ENCODE measurements at regions not wholly inside any gene's neighbourhood (a gene's known extent, or its start where the extent isn't known, plus 50 kb on each side); places are given as distances from the start of the nearest gene placed in this dataset.

- Histone ChIP-seq H3K27me3 (peaks cover 0 to 25% (median 0%) of the 10 kb centered on the region in 4 donors), H3K4me1 (peaks cover 0 to 22% (median 0%) of the 10 kb centered on the region in 3 donors), H3K9me3 (no peaks in the 10 kb centered on the region), H3K4me3 (peak overlapping the region in 3 of 4 donors; percentile 40 to 62 (median 54)), H3K27ac (peak overlapping the region in 1 of 4 donors; percentile 79), H3K36me3 (no peaks in the 10 kb centered on the region)
- TF ChIP-seq CTCF (IDR thresholded peaks at IDR 0.05) (no peak), POLR2A (IDR thresholded peaks at IDR 0.05) (no peak)
- WGBS, 2 donors: 42 to 45% methylated on average over 13 of the region's 13 CpGs
- DNase-seq: no peak
- intact Hi-C loops (cut with DNase I): no loop called here
Observed at GRCh38 chr1:217088521-217089284, 365.5 kb upstream of the ESRRG start.

GRCh38 chr1:217088011-217088410 lies 364.8 kb upstream of the ESRRG start:
- no peak for DNase-seq
- Histone ChIP-seq H3K4me1 (peaks cover 0 to 22% (median 0%) of the 10 kb centered on the region in 3 donors), H3K27ac (no peak overlapping the region), H3K9me3 (no peaks in the 10 kb centered on the region), H3K27me3 (peaks cover 0 to 25% (median 0%) of the 10 kb centered on the region in 4 donors), H3K4me3 (no peak overlapping the region), H3K36me3 (no peaks in the 10 kb centered on the region)
- WGBS, 2 donors: 67 to 75% methylated on average over 3 of the region's 3 CpGs
- TF ChIP-seq POLR2A (IDR thresholded peaks at IDR 0.05) (no peak), CTCF (IDR thresholded peaks at IDR 0.05) (no peak)
- intact Hi-C loops (cut with DNase I): no loop called here

GRCh38 chr1:217079584-217079983 lies 356.4 kb upstream of the ESRRG start:
- Histone ChIP-seq H3K27me3 (peaks cover 0 to 3% (median 0%) of the 10 kb centered on the region in 4 donors), H3K9me3 (no peaks in the 10 kb centered on the region)
- WGBS, 2 donors: 85 to 91% methylated on average over 3 of the region's 3 CpGs

GRCh38 chr1:217078959-217079358 lies 355.7 kb upstream of the ESRRG start:
- Histone ChIP-seq H3K27ac (peak overlapping the region in 1 of 4 donors; percentile 32), H3K9me3 (no peaks in the 10 kb centered on the region), H3K36me3 (no peaks in the 10 kb centered on the region), H3K4me3 (no peak overlapping the region), H3K27me3 (peaks cover 0 to 3% (median 0%) of the 10 kb centered on the region in 4 donors), H3K4me1 (peaks cover 0 to 8% (median 0%) of the 10 kb centered on the region in 3 donors)
- no peak for DNase-seq
- WGBS, 2 donors: 68 to 69% methylated on average over 1 of the region's 1 CpG
- intact Hi-C loops (cut with DNase I): no loop called here
- TF ChIP-seq POLR2A (IDR thresholded peaks at IDR 0.05): no peak
- TF ChIP-seq CTCF (IDR thresholded peaks at IDR 0.05): no peak

More at GRCh38 chr1:217079584-217079983, 356.4 kb upstream of the ESRRG start:
- peaks cover 0 to 8% (median 0%) of the 10 kb centered on the region in 3 donors for H3K4me1 ChIP-seq
- intact Hi-C loops (cut with DNase I): no loop called here
- H3K27ac ChIP-seq: no peak overlapping the region
- H3K4me3 ChIP-seq: no peak overlapping the region
- H3K36me3 ChIP-seq: no peaks in the 10 kb centered on the region
- DNase-seq: no peak
- TF ChIP-seq POLR2A (IDR thresholded peaks at IDR 0.05): no peak
- TF ChIP-seq CTCF (IDR thresholded peaks at IDR 0.05): no peak

- peaks cover 0 to 8% (median 0%) of the 10 kb centered on the region in 3 donors for H3K4me1 ChIP-seq
- DNase-seq: no peak
- peak overlapping the region in 1 of 4 donors; percentile 32 for H3K27ac ChIP-seq
- intact Hi-C loops (cut with DNase I): no loop called here
- WGBS, 2 donors: 34 to 53% methylated on average over 4 to 5 of the region's 5 CpGs
- peaks cover 0 to 3% (median 0%) of the 10 kb centered on the region in 4 donors for H3K27me3 ChIP-seq
- no peaks in the 10 kb centered on the region for H3K36me3 ChIP-seq
- no peaks in the 10 kb centered on the region for H3K9me3 ChIP-seq
- TF ChIP-seq CTCF (IDR thresholded peaks at IDR 0.05): no peak
- TF ChIP-seq POLR2A (IDR thresholded peaks at IDR 0.05): no peak
- no peak overlapping the region for H3K4me3 ChIP-seq
Observed at GRCh38 chr1:217078078-217078690, 355.0 kb upstream of the ESRRG start.
